Stomach (tissue), 4 donors: ENCODE measurements at regions not wholly inside any gene's neighbourhood (a gene's known extent, or its start where the extent isn't known, plus 50 kb on each side); places are given as distances from the start of the nearest gene placed in this dataset.

Experiments used
- CTCF ChIP-seq, 7 experiments: fragments of 450-650 bp in 4 of 7; fragments of 200-600 bp in 3 of 7; sonication (generic) in 3 of 7; IDR thresholded peaks; one replicate each; pipeline ENCODE4 v1.5.1; 2016 to 2019; ENCODE audit warnings: antibody characterized with exemption in 7 of 7, control low read depth in 2 of 7, mild to moderate bottlenecking in 1 of 7
- EP300 ChIP-seq: sonication (generic); formaldehyde crosslinking; IDR thresholded peaks from one replicate; pipeline ENCODE4 v1.6.1; 2017; ENCODE audit warnings: antibody characterized with exemption
- POLR2A ChIP-seq, 4 donors: fragments of 450-650 bp; IDR thresholded peaks; one replicate each; pipeline ENCODE4 v1.6.1; 2016; ENCODE audit warnings: antibody characterized with exemption in 4 of 4, control low read depth in 2 of 4, mild to moderate bottlenecking in 1 of 4, moderate library complexity in 1 of 4
- POLR2AphosphoS5 ChIP-seq, 3 donors: sonication (generic); formaldehyde crosslinking; IDR thresholded peaks; one replicate each; pipeline ENCODE4 v1.6.1; 2016; ENCODE audit warnings: antibody characterized with exemption in 3 of 3

GRCh38 chr9:2264081-2264480 is 248.9 kb downstream of the SMARCA2 start:
- TF ChIP-seq CTCF (IDR thresholded peaks at IDR 0.05) (no peak), EP300 (no peak), POLR2A (IDR thresholded peaks at IDR 0.05) (no peak), POLR2AphosphoS5 (IDR thresholded peaks at IDR 0.05) (no peak)
